ENCODE measurements at regions not wholly inside any gene's neighbourhood (a gene's known extent, or its start where the extent isn't known, plus 50 kb on each side); places are given as distances from the start of the nearest gene placed in this dataset.

DNA sequence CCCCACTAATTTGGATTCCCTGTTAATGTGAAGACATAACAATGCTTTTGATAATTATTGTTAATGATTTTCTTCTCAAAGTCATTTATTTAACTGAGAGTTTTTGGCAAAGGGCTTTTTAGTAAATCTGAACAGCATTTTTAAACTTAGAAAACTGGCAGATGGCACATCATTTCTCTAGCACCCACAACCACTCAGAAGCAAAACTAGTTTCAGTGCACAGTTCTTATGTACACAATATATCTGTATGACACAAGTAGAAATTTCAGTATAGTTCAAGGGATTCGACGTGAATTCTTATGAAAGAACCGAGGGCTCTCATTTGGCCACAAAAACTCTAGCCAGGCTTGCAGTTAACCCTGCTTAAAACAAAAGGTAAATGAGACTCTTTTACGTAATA lies 231.4 kb upstream of the CDH9 start:
- Histone ChIP-seq H3K4me3 (ENCODE audit: insufficient read depth in 1 of 2, low read depth in 1 of 2, low read length in 2 of 2) (no peak overlapping the region), H3K9me3 (ENCODE audit: control insufficient read depth, low read length) (no peaks in the 10 kb centered on the region), H3K36me3 (ENCODE audit: control insufficient read depth in 1 of 2, insufficient read depth in 2 of 2, low read depth in 1 of 2, low read length in 2 of 2) (no peaks in the 10 kb centered on the region), H3K27me3 (ENCODE audit: control insufficient read depth in 1 of 2, insufficient read depth in 1 of 2, low read length in 2 of 2) (no peaks in the 10 kb centered on the region), H2AFZ (ENCODE audit: low read depth, low read length) (no peak overlapping the region), H3K9ac (ENCODE audit: low read length) (no peak overlapping the region), H4K91ac (ENCODE audit: low read length) (no peak overlapping the region), H2BK120ac (ENCODE audit: low read depth, low read length) (no peak overlapping the region), H2BK12ac (ENCODE audit: low read length in 2 of 2) (no peak overlapping the region), H3K4ac (ENCODE audit: low read depth in 1 of 2, low read length in 2 of 2) (no peak overlapping the region), H3K4me1 (ENCODE audit: control insufficient read depth, insufficient read depth, low read depth, low read length) (no peaks in the 10 kb centered on the region), H3K4me2 (ENCODE audit: low read length, poor library complexity, severe bottlenecking) (no peak overlapping the region), H3K27ac (ENCODE audit: low read length, poor library complexity, severe bottlenecking) (no peak overlapping the region), H3K14ac (ENCODE audit: low read length in 2 of 2) (no peak overlapping the region), H3K79me1 (replicated peaks; ENCODE audit: low read length, poor library complexity, severe bottlenecking) (no peaks in the 10 kb centered on the region), H2BK15ac (ENCODE audit: low read depth, poor library complexity, severe bottlenecking) (no peak overlapping the region), H2BK5ac (ENCODE audit: low read depth, low read length, poor library complexity, severe bottlenecking) (no peak overlapping the region), H2AK5ac (ENCODE audit: low read length, severe bottlenecking) (no peak overlapping the region), H3K23ac (ENCODE audit: low read length in 2 of 2) (no peak overlapping the region), H4K8ac (ENCODE audit: low read length) (no peak overlapping the region), H3K18ac (ENCODE audit: low read depth in 1 of 2, low read length in 2 of 2) (no peak overlapping the region)
- DNase-seq, result no peak
- 100% methylated on average over 3 of the region's 4 CpGs for WGBS

DNA sequence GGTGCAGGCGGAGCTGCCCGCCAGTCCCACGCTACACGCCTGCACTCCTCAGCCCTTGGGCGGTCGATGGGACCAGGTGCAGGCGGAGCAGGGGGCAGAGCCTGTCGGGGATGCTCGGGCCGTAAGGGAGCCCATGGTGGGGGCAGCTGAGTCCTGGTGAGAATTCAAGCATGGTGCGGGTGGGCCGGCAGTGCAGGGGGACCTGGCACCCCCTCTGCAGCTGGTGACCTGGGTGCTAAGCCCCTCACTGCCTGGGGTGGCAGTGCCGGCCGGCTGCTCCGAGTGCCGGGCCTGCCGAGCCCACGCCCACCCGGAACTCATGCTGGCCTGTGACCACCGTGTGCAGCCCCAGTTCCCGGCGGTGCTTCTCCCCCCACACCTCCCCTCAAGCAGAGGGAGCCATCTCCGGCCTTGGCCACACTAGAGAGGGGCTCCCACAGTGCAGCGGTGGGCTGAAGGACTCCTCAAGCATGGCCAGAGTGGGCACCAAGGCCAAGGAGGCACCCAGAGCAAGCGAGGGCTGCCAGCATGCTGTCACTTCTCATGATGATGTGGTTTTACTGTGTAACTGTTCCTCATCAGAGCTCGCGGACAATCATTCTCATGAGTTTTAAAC lies 228.9 kb upstream of the CDH9 start:
- Histone ChIP-seq H3K9me3 (ENCODE audit: control insufficient read depth, low read length) (peaks cover 18% of the 10 kb centered on the region), H2BK12ac (ENCODE audit: low read length in 2 of 2) (peak overlapping the region; percentile 49 to 69), H4K8ac (ENCODE audit: low read length) (no peak overlapping the region), H3K4me2 (ENCODE audit: low read length, poor library complexity, severe bottlenecking) (no peak overlapping the region), H3K4me1 (ENCODE audit: control insufficient read depth, insufficient read depth, low read depth, low read length) (no peaks in the 10 kb centered on the region), H3K4ac (ENCODE audit: low read depth in 1 of 2, low read length in 2 of 2) (peak overlapping the region in 1 of 2 experiments; percentile 13), H4K91ac (ENCODE audit: low read length) (peak overlapping the region; percentile 73), H3K36me3 (ENCODE audit: control insufficient read depth in 1 of 2, insufficient read depth in 2 of 2, low read depth in 1 of 2, low read length in 2 of 2) (no peaks in the 10 kb centered on the region), H2BK5ac (ENCODE audit: low read depth, low read length, poor library complexity, severe bottlenecking) (no peak overlapping the region), H3K27ac (ENCODE audit: low read length, poor library complexity, severe bottlenecking) (no peak overlapping the region), H2BK15ac (ENCODE audit: low read depth, poor library complexity, severe bottlenecking) (no peak overlapping the region), H2AK5ac (ENCODE audit: low read length, severe bottlenecking) (no peak overlapping the region), H3K4me3 (ENCODE audit: insufficient read depth in 1 of 2, low read depth in 1 of 2, low read length in 2 of 2) (no peak overlapping the region), H3K14ac (ENCODE audit: low read length in 2 of 2) (no peak overlapping the region), H2BK120ac (ENCODE audit: low read depth, low read length) (no peak overlapping the region), H3K27me3 (ENCODE audit: control insufficient read depth in 1 of 2, insufficient read depth in 1 of 2, low read length in 2 of 2) (no peaks in the 10 kb centered on the region), H3K9ac (ENCODE audit: low read length) (no peak overlapping the region), H3K79me1 (replicated peaks; ENCODE audit: low read length, poor library complexity, severe bottlenecking) (no peaks in the 10 kb centered on the region), H3K18ac (ENCODE audit: low read depth in 1 of 2, low read length in 2 of 2) (peak overlapping the region in 1 of 2 experiments; percentile 64), H3K23ac (ENCODE audit: low read length in 2 of 2) (no peak overlapping the region), H2AFZ (ENCODE audit: low read depth, low read length) (no peak overlapping the region)
- WGBS, result 96% methylated on average over 27 of the region's 27 CpGs
- DNase-seq, result no peak

GRCh38 chr5:27266184-27266583 lies 227.8 kb upstream of the CDH9 start:
- H3K14ac ChIP-seq (ENCODE audit: low read length in 2 of 2), result no peak overlapping the region
- no peak overlapping the region for H2AFZ ChIP-seq (ENCODE audit: low read depth, low read length)
- no peak overlapping the region for H2BK15ac ChIP-seq (ENCODE audit: low read depth, poor library complexity, severe bottlenecking)
- H3K23ac ChIP-seq (ENCODE audit: low read length in 2 of 2), result no peak overlapping the region
- no peak overlapping the region for H4K91ac ChIP-seq (ENCODE audit: low read length)
- H2BK5ac ChIP-seq (ENCODE audit: low read depth, low read length, poor library complexity, severe bottlenecking), result no peak overlapping the region
- DNase-seq, result peak; percentile 56
- 64% methylated on average over 2 of the region's 2 CpGs for WGBS
- no peak overlapping the region for H3K4ac ChIP-seq (ENCODE audit: low read depth in 1 of 2, low read length in 2 of 2)
- H3K79me1 ChIP-seq (replicated peaks; ENCODE audit: low read length, poor library complexity, severe bottlenecking), result no peaks in the 10 kb centered on the region
- H2BK120ac ChIP-seq (ENCODE audit: low read depth, low read length), result no peak overlapping the region
- H3K4me1 ChIP-seq (ENCODE audit: control insufficient read depth, insufficient read depth, low read depth, low read length), result no peaks in the 10 kb centered on the region
- no peak overlapping the region for H3K18ac ChIP-seq (ENCODE audit: low read depth in 1 of 2, low read length in 2 of 2)
- H2AK5ac ChIP-seq (ENCODE audit: low read length, severe bottlenecking), result no peak overlapping the region
- peaks cover 19% of the 10 kb centered on the region for H3K9me3 ChIP-seq (ENCODE audit: control insufficient read depth, low read length)
- no peak overlapping the region for H3K27ac ChIP-seq (ENCODE audit: low read length, poor library complexity, severe bottlenecking)
- H3K36me3 ChIP-seq (ENCODE audit: control insufficient read depth in 1 of 2, insufficient read depth in 2 of 2, low read depth in 1 of 2, low read length in 2 of 2), result no peaks in the 10 kb centered on the region
- H3K4me3 ChIP-seq (ENCODE audit: insufficient read depth in 1 of 2, low read depth in 1 of 2, low read length in 2 of 2), result no peak overlapping the region
- no peak overlapping the region for H2BK12ac ChIP-seq (ENCODE audit: low read length in 2 of 2)
- H4K8ac ChIP-seq (ENCODE audit: low read length), result no peak overlapping the region
- no peak overlapping the region for H3K9ac ChIP-seq (ENCODE audit: low read length)
- no peak overlapping the region for H3K4me2 ChIP-seq (ENCODE audit: low read length, poor library complexity, severe bottlenecking)
- H3K27me3 ChIP-seq (ENCODE audit: control insufficient read depth in 1 of 2, insufficient read depth in 1 of 2, low read length in 2 of 2), result no peaks in the 10 kb centered on the region

- H3K9ac ChIP-seq (ENCODE audit: low read length), result no peak overlapping the region
- H3K4me1 ChIP-seq (ENCODE audit: control insufficient read depth, insufficient read depth, low read depth, low read length), result no peaks in the 10 kb centered on the region
- WGBS, result 98% methylated on average over 3 of the region's 3 CpGs
Measured at GRCh38 chr5:27257696-27258095, 219.3 kb upstream of the CDH9 start.

More at GRCh38 chr5:27257696-27258095, 219.3 kb upstream of the CDH9 start:
- H3K4ac ChIP-seq (ENCODE audit: low read depth in 1 of 2, low read length in 2 of 2), result no peak overlapping the region
- H3K9me3 ChIP-seq (ENCODE audit: control insufficient read depth, low read length), result peaks cover 11% of the 10 kb centered on the region
- H3K14ac ChIP-seq (ENCODE audit: low read length in 2 of 2), result no peak overlapping the region
- no peaks in the 10 kb centered on the region for H3K27me3 ChIP-seq (ENCODE audit: control insufficient read depth in 1 of 2, insufficient read depth in 1 of 2, low read length in 2 of 2)
- DNase-seq, result no peak
- H2BK12ac ChIP-seq (ENCODE audit: low read length in 2 of 2), result no peak overlapping the region
- no peak overlapping the region for H4K8ac ChIP-seq (ENCODE audit: low read length)
- no peak overlapping the region for H3K18ac ChIP-seq (ENCODE audit: low read depth in 1 of 2, low read length in 2 of 2)
- no peak overlapping the region for H3K23ac ChIP-seq (ENCODE audit: low read length in 2 of 2)
- H2BK120ac ChIP-seq (ENCODE audit: low read depth, low read length), result no peak overlapping the region
- no peak overlapping the region for H2BK5ac ChIP-seq (ENCODE audit: low read depth, low read length, poor library complexity, severe bottlenecking)
- no peak overlapping the region for H3K27ac ChIP-seq (ENCODE audit: low read length, poor library complexity, severe bottlenecking)
- no peak overlapping the region for H2AFZ ChIP-seq (ENCODE audit: low read depth, low read length)
- no peaks in the 10 kb centered on the region for H3K79me1 ChIP-seq (replicated peaks; ENCODE audit: low read length, poor library complexity, severe bottlenecking)
- H3K4me3 ChIP-seq (ENCODE audit: insufficient read depth in 1 of 2, low read depth in 1 of 2, low read length in 2 of 2), result no peak overlapping the region
- H3K36me3 ChIP-seq (ENCODE audit: control insufficient read depth in 1 of 2, insufficient read depth in 2 of 2, low read depth in 1 of 2, low read length in 2 of 2), result no peaks in the 10 kb centered on the region
- H2AK5ac ChIP-seq (ENCODE audit: low read length, severe bottlenecking), result no peak overlapping the region
- H4K91ac ChIP-seq (ENCODE audit: low read length), result no peak overlapping the region
- H3K4me2 ChIP-seq (ENCODE audit: low read length, poor library complexity, severe bottlenecking), result no peak overlapping the region
- no peak overlapping the region for H2BK15ac ChIP-seq (ENCODE audit: low read depth, poor library complexity, severe bottlenecking)
